Fibroblast of gingiva (primary cell): ENCODE measurements at regions not wholly inside any gene's neighbourhood (a gene's known extent, or its start where the extent isn't known, plus 50 kb on each side); places are given as distances from the start of the nearest gene placed in this dataset.
"Not testable (repeated sequence)": the region's sequence is repeated elsewhere in the genome, so short reads cannot be mapped to it uniquely, and the experiment has no call there.

Source experiments
- DNase-seq: peaks from one replicate; pipeline ENCODE4 v3.0.0-alpha.2; 2011; ENCODE audit warnings: low read depth

DNA sequence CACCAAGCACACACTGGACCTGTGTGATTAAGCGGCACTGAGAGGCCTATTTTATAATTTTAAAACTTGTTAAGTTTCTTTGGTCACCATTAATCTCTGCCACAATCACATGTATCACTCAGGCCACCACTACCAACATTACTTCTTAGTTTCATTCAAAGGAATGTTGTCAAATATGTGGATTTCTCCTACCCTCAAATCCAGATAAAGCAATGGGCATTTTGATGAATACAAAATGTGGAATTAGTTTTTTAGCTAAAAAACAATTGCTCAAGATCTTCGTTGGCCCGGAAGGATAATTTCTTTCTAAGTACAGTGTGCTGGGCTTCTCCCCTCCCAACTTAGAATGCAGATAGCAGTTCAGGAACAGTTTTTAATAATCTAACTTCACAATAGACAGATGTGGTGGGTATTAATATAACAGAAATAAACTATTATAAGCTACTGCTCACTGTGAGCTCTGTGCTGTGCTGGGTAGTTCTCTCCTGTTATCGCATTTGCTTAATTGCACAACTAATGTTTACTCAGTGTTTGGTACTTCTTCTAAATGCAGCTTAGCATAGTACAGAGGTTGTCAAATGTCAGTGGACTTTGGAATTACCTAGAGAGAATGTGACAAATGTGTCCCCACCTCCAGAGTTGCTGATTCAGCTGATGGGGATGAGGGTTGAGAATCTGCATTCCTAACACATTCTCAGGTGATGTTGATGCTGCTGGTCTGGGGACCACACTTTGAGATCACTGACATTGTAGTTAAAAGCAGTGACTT is 266.7 kb upstream of the AMIGO2 start:
- DNase-seq: no peak

DNA sequence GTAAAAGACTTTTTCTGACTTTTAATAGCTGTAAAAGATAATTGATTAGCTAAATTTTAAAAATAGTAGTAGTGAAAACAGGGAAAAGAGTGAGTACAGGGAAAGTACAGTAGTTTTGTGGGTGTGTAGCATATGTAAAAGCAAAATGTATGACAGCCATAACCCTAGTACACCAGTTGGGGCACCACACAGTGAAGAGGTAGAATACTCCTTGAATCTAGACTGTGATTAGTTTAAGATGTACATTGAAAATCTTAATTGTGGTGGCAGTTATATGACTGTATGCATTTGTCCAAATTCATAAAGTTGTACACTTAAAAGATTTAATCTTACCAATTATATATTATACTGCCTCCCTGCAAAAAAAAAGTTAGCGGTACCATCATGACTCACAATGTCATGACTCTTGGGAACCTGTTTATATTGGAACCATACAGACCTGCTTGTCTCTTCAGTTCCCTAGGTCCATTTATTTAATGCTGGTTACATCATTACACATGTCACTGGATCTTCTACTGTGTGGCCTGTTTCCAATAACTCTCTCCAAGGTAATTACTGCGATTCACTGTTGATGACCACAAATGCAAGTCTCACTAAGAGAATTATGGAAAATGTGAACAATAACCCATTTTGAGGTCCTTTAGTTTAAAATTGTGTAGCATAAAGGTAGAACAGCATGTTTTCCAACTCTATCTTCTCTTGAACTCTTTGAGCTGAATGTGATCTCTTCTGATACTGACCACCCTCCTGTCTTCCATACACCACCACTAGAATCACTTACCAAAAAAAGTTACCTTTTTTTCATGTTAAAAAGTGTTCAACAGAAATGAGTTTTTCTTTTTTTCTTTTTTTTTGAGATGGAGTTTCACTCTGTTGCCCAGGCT is 264.2 kb upstream of the AMIGO2 start:
- no peak for DNase-seq

DNA sequence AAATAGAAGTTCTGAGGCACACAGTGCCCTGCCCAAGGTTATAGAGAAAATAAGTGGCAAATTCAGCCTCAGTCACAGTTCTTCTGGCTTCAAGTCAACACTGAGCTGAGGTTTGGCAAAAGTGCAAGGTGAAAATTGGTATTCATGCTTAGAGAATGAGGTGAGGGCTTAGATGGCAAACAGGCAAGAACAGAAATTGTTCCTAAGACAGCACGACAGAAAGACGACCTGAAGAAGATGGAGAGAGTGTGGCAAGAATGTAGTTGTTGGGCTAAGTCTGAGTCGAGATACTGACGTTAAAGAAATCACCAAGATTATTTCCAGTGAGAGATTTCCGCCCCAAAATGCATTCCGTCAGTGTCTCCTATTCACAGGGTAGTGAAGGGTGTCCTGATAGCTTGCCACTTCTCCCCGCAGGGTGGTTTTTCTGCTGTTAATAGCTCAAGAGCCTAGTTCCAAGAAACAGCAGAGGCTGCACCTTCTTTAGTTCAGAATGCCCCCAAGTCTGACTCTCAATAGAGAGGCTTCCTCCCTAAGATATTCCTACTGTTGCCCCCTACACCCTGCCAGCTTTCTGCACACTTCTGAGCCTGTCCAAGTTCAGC is 260.8 kb upstream of the AMIGO2 start:
- no peak for DNase-seq

DNA sequence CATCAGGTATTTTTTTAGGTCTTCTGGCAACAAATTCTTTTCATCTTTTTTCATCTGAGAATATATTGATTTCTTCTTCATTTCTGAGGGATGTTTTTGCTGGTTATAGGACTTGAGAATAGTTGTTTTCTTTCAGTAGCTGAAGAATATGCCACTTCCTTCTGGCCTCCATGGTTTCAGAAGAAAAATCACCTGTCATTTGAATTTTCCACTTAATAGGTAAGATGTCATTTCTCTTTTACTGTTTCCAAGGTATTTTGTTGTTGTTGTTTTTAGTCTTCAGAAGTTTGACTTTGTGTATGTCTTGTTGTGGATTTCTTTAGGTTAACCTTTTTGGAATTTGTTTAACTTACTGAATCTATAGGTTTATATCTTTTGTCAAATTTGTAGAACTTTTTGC is 257.8 kb upstream of the AMIGO2 start:
- DNase-seq: no peak

DNA sequence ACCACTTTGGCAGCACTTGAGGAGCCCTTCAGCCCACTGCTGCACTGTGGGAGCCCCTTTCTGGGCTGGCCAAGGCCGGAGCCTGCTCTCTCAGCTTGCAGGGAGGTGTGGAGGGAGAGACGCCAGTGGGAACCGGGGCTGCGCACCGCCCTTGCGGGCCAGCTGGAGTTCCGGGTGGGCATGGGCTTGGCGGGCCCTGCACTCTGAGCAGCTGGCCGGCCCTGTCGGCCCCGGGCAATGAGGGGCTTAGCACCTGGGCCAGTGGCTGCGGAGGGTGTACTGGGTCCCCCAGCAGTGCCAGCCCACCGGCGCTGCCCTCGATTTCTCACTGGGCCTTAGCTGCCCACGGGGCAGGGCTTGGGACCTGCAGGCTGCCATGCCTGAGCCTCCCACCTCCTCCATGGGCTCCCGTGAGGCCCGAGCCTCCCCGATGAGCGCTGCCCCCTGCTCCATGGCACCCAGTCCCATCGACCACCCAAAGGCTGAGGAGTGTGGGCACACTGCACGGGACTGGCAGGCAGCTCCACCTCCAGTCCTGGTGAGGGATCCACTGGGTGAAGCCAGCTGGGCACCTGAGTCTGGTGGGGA is 253.6 kb upstream of the AMIGO2 start:
- DNase-seq: not testable (repeated sequence)

DNA sequence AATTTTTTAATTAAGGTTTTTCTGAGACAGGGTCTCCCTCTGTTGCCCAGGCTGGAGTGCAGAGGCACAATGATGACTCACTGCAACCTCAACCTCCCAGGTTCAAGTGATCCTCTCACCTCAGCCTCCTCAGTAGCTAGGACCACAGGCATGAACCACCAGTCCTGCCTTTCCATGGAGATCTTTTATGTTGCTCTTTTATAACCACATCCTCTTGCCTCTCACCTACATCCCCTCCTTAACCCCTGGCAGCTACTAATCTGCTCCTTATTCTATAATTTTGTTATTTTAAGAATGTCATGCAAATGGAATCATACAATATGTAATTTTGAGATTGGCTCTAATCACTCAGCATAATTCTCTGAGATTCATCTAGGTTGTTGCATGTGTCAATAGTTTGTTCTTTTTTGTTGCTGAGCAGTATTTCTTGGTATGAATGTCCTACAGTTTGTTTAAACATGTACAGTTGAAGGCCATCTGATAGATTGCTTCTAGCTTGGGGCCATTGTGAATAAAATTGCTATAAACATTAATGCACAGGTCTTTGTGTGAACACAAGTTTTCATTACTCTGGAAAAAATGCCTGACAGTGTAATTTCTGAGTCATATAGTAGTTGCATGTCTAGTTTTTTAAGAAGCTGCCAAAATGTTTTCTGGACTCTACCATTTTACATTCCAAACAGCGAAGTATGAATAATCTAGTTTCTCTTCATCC is 249.2 kb upstream of the AMIGO2 start:
- peak; percentile 19 for DNase-seq

DNA sequence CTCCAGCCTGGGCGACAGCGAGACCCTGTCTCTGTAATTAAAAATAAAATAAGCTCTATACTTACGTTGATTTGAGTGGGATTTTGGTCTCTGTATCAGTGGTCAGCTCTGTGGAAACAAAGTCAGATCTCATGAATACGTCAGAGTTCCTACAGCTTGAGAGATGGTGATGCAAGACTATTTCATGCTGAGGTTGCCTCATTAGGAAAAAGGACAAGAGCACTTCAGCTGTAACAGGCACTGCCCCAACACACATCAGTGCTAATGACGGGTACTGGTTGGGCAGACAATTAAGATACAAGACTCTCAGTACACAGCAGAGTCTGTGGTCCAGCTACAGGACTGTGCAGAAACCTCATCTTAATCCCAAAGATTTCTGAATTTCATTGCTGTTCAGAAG is 246.4 kb upstream of the AMIGO2 start:
- DNase-seq: no peak

DNA sequence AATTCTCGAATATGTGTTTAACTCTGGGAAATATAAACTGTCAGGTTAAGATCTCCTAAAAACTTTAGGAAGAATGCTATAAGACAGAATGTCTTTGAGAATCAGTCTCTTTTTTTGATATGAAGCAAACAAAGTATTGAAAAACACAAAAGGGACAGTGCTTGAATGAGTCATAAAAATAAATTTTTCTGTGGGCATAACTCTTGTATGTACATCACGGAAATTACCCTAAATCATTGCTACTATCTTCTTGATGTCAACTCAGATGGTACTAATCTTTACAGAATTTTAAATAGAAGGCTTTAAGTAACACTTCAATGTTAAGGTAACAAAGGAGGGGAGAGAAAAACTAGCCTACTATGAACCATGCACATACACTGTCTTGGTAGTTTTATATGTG is 244.0 kb upstream of the AMIGO2 start:
- DNase-seq: no peak

DNA sequence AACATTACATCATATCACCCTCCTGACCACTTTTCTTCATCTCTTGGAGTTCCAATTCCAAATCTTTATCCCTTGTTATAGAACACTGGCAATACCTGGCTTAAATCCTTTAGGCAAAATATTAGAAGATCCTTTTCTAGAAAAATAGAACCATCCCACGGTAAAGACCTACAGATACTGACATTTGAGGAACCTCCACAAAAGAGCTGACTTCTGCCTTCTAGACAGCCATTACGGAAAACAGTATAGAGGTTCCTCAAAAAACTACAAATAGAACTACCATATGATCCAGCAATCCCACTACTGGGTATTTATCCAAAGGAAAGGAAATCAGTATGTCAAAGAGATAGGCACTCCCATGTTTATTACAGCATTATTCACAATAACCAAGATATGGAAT is 241.7 kb upstream of the AMIGO2 start:
- no peak for DNase-seq

DNA sequence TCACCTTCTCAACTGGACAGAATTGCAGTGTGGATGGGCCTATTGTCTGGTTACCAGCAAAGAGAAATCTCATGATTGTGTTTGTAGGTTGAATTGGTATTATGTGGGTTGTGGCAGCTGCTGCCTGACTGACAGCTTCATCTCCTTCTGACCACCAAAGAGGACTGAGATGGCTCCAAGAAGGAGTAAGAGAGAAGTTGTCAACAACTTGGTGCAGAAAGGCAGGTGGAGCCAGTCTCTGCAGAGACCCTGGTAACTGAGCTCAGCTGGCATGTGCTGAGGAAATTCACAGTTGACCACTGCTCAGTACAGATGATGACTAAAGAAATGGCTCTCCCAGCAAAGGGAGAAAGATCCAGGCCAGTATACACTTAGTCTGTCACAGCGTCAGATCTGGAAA is 240.0 kb upstream of the AMIGO2 start:
- no peak for DNase-seq

DNA sequence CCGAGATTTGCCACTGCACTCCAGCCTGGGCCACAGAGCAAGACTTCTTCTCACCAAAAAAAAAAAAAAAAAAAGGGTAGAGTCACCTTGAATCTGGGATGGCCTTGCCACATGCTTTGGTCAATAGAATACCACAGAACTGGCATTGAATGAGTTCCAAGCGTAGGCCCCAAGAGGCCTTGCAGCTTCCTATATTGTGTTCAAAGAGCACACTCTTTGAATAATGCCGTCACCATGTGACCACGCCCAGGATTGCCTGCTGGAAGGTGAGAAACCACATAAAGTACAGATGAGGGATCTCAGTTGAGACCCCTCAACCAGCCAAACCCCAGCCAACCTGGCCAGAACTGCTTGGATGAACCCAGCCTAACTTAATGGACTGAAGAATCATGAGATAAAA is 239.2 kb upstream of the AMIGO2 start:
- DNase-seq: no peak

DNA sequence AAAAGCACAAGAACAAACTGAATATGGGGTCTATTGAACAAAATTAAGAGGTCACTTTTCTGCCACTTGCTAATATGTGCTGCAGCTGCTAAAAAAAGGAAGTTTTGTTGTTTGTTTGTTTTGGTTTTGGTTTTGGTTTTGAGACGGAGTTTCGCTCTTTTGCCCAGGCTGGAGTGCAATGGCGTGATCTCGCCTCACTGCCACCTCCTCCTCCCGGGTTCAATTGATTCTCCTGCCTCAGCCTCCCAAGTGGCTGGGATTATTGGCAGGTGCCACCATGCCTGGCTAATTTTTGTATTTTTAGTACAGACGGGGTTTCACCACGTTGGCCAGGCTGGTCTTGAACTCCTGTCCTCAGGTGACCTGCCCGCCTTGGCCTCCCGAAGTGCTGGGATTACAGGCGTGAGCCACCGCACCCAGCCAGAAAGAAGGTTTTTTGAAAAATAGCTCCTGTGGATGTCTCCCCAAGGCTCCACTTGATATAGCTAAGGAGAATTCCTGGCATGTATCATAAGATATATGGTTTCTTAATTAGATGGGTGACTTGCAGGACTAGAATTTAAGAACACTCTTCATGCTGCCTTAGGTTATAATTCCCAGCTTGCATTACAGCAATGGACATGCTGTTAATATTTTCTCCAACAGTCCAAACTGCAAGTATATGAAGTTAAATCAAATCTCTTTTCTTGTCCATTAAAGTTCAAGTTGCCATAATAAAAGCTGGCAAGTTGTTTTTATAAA is 237.6 kb upstream of the AMIGO2 start:
- peak; percentile 28 for DNase-seq

DNA sequence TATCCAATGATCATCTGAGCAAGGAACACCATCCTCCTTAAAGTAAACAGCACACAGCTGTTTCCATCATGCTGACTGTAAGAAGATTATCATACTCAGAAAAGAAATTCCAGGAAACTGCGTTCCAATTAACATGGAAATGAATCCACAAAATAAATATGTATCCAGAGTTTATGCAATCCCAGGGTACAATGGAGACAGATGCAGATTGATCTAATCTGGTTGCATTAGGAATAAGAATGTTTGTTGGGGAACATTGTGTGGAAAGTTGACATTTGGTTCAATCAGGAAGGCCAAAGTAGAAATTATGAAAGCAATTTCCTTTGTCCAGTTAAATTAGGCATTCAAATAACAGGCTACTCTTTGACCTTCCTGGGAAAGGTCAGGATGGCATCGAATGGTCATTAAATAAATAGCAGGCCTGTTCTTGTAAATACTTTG is 236.9 kb upstream of the AMIGO2 start:
- DNase-seq: peak; percentile 70

DNA sequence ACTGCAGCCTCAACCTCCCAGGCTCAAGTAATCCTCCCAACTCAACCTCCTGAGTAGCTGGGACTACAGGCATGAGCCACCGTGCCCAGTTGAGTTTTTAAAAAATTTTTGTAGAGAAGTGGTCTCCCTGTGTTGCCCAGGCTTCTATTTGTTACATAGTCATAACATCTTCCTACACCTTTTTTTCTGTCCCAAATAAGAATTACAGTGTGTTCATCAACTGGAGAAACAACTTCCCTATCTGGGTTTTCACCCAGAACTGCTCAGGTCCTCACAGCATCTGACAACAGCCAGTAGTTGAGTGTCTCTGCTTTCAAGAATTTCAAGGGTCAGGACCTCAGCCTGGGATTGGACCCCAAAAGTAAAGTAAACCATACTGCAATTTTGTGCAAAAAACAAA is 235.2 kb upstream of the AMIGO2 start:
- no peak for DNase-seq

DNA sequence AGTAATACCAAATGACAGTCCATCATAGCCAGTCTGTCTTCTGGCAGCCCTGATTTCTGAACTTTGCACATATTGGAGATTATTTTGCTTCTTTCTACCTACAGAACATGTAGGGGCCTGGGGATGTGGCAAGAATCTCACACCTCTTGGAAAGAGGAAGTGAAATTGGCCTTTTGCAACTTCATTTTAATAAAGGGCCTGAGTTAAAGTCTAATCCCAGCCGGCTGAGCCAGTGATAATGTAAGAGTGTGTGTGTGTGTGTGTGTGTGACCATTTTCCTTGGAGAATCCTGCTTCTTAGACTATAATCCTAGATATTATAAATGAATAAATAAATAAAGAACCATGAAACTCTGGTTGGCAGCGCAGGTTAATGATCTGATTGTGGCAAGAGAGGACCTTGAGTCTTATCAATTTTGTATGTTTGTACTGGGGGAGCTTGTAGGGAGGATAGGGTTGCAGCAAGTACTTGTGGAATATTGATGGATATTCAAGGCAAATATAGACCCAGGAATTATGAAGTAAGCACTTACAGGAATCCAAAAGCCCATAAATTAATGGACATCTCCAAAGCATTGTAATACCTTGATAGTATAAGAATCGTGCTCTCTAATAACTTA is 233.2 kb upstream of the AMIGO2 start:
- DNase-seq: no peak

DNA sequence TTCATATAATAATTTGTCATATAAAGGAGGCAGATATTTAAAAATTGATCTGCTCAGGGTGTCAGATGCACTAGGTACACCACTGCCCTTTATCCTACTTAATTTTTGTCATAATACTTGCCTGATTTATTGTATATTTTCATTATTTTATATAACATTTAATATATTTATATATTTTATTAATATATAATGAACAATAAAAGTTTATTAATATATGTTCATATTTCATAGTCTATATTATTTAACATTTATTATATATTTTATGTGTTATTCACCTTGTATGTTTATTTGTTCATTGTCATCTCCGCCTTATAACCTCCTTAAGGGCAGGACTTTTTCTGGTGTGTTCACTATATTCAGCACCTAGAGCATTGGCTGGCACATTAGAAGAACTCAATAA is 232.4 kb upstream of the AMIGO2 start:
- DNase-seq: no peak

DNA sequence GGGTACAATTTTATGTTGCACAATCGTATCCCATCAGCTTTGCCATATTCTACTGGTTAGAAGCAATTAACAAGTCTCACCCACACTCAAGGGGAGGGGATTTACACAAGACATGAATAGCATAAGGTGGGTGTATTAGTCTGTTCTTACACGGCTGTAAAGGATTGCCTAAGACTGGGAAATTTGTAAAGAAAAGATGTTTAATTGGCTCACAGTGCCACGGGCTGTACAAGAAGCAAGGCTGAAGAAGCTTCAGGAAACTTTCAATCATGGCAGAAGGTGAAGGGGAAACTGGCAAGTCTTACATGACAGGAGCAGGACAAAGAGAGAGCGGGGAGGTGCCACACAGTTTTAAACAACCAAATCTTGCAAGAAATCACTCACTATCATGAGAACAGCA is 231.8 kb upstream of the AMIGO2 start:
- no peak for DNase-seq

DNA sequence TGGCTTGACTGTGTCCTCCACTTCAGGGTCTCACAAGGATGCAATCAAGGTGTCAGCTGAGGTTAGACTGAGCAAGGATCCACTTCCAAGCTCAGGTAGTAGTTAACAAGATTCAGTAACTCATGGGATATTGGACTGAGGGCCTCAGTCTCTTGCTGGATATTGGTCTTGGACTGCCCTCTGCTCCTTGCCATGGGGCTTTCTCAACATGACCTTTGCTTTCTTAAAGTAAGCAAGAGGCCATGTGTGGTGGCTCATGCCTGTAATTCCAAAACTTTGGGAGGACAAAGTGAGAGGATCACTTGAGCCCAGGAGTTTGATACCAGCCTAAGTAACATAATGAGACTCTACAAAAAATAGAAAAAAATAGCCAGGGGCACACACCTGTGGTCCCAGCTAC is 231.3 kb upstream of the AMIGO2 start:
- no peak for DNase-seq

DNA sequence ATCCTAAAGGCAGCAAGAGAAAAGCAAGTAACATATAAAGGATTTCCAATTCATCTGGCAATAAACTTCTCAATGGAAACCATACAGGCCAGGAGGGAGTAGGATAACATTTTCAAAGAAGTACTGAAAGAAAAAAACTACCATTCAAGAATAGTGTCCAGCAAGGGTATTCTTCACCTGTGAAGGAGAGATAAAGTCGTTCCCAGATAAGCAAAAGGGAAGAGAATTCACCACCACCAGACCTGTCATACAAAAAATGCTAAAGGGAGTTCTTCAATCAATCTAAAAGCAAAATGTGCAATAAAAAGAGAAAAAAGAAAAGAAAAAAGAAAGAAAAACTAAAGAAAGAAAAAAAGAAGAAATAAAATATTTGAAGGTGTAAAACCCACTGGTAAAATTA is 228.9 kb upstream of the AMIGO2 start:
- no peak for DNase-seq

DNA sequence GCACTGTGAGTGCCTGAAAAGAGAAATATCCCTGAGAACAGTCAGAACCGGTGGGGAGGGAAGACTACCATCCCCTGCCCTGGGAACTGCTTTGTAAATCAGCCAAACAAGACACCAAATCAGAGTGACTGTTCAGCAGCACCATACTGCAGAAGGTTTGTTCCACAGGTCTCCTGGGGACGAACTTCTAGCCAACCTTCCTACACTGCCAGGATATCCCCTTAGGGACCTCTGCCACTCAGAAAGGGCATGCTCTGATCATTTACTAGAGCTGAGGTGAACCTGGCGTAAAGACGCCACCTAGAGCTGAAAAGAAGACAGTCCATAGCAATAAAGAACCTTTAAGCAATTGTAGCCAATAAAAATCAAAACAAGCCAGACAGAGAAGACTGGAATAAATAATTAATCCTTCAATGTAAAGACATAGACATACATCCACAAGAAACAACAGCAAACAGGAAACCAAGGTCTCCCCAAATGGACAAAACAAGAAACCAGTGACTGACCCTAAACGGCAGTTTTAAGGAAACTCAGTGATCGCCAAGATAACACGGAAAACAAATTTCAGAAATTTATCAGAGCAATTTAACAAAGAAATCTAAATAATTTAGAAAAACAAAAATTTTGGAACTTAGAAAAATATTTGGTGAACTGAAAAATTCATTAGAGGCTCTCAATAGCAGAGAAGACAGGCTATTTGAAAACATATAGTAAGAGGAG is 228.1 kb upstream of the AMIGO2 start:
- peak; percentile 72 for DNase-seq
